Nephron progenitor cell (in vitro differentiated cells): ENCODE measurements at regions not wholly inside any gene's neighbourhood (a gene's known extent, or its start where the extent isn't known, plus 50 kb on each side); places are given as distances from the start of the nearest gene placed in this dataset.

Experiments
- DNase-seq: peaks from one replicate; pipeline ENCODE4 v3.0.0; 2021
- H3K27ac Mint-ChIP-seq: 2 replicates; pipeline ENCODE4 v1.8.0; 2021; ENCODE audit warnings: mild to moderate bottlenecking, moderate library complexity, mixed read lengths
- H3K27me3 Mint-ChIP-seq: 2 replicates; pipeline ENCODE4 v1.8.0; 2021; ENCODE audit warnings: mild to moderate bottlenecking, low read depth, mixed read lengths; ENCODE audit not compliant: poor library complexity
- H3K36me3 Mint-ChIP-seq: 2 replicates; pipeline ENCODE4 v1.8.0; 2021; ENCODE audit warnings: low read depth, mixed read lengths
- H3K4me1 Mint-ChIP-seq: 2 replicates; pipeline ENCODE4 v1.8.0; 2021; ENCODE audit warnings: mixed read lengths
- H3K4me3 Mint-ChIP-seq: 2 replicates; pipeline ENCODE4 v1.8.0; 2021; ENCODE audit warnings: mild to moderate bottlenecking, moderate library complexity, mixed read lengths
- H3K9me3 Mint-ChIP-seq: 2 replicates; pipeline ENCODE4 v1.8.0; 2021; ENCODE audit warnings: mild to moderate bottlenecking, moderate library complexity, mixed read lengths
- CTCF ChIP-seq: fragments of 200-600 bp; sonication (generic); IDR thresholded peaks from 2 replicates; pipeline ENCODE4 v1.5.0; 2021; ENCODE audit warnings: antibody characterized with exemption

GRCh38 chrX:100512471-100512870, 72.3 kb upstream of the TNMD start:
- TF ChIP-seq CTCF, result peak; percentile 75
- Mint-ChIP-seq H3K27ac (no peak overlapping the region), H3K9me3 (peaks cover 3% of the 10 kb centered on the region), H3K36me3 (no peaks in the 10 kb centered on the region), H3K27me3 (no peaks in the 10 kb centered on the region), H3K4me1 (no peaks in the 10 kb centered on the region), H3K4me3 (no peak overlapping the region)
- no peak for DNase-seq

- Mint-ChIP-seq H3K4me3 (no peak overlapping the region), H3K4me1 (peaks cover 20% of the 10 kb centered on the region), H3K27me3 (peaks cover 9% of the 10 kb centered on the region), H3K36me3 (peaks cover 4% of the 10 kb centered on the region), H3K27ac (no peak overlapping the region), H3K9me3 (peaks cover 30% of the 10 kb centered on the region)
- no peak for DNase-seq
- no peak for TF ChIP-seq CTCF
Measured at GRCh38 chrX:100494646-100495370, 84.7 kb upstream of the PCDH19 start.

GRCh38 chrX:100491174-100491573, 81.1 kb upstream of the PCDH19 start:
- H3K36me3 Mint-ChIP-seq, result no peaks in the 10 kb centered on the region
- H3K27me3 Mint-ChIP-seq, result peaks cover 4% of the 10 kb centered on the region
- H3K4me1 Mint-ChIP-seq, result peaks cover 20% of the 10 kb centered on the region
- TF ChIP-seq CTCF, result no peak
- no peak overlapping the region for H3K4me3 Mint-ChIP-seq
- peaks cover 6% of the 10 kb centered on the region for H3K9me3 Mint-ChIP-seq
- DNase-seq, result no peak
- no peak overlapping the region for H3K27ac Mint-ChIP-seq

GRCh38 chrX:100487795-100488194, 77.7 kb upstream of the PCDH19 start:
- no peak for TF ChIP-seq CTCF
- H3K36me3 Mint-ChIP-seq, result no peaks in the 10 kb centered on the region
- H3K4me1 Mint-ChIP-seq, result no peaks in the 10 kb centered on the region
- H3K27me3 Mint-ChIP-seq, result peaks cover 7% of the 10 kb centered on the region
- no peak for DNase-seq
- no peak overlapping the region for H3K4me3 Mint-ChIP-seq
- peaks cover 6% of the 10 kb centered on the region for H3K9me3 Mint-ChIP-seq
- no peak overlapping the region for H3K27ac Mint-ChIP-seq

- H3K4me1 Mint-ChIP-seq, result no peaks in the 10 kb centered on the region
Measured at GRCh38 chrX:100484971-100485370, 74.9 kb upstream of the PCDH19 start.

More at GRCh38 chrX:100484971-100485370, 74.9 kb upstream of the PCDH19 start:
- Mint-ChIP-seq H3K9me3 (no peaks in the 10 kb centered on the region), H3K4me3 (no peak overlapping the region), H3K27me3 (peaks cover 6% of the 10 kb centered on the region), H3K27ac (peak overlapping the region; percentile 72), H3K36me3 (no peaks in the 10 kb centered on the region)
- no peak for DNase-seq
- no peak for TF ChIP-seq CTCF
